GM18508 (cell line): ENCODE measurements at regions not wholly inside any gene's neighbourhood (a gene's known extent, or its start where the extent isn't known, plus 50 kb on each side); places are given as distances from the start of the nearest gene placed in this dataset.

Experiments
- ATAC-seq: cut with Tn5 transposase; IDR thresholded peaks from one replicate; pipeline ENCODE4 v1.9.1; 2021; ENCODE audit warnings: moderate number of reproducible peaks; ENCODE audit not compliant: insufficient read depth, unreplicated experiment

- ATAC-seq: no peak
Observed at GRCh38 chr14:101402936-101403660, 158.2 kb upstream of the DIO3 start.

- ATAC-seq: no peak
Observed at GRCh38 chr14:101404426-101405170, 156.7 kb upstream of the DIO3 start.

- no peak for ATAC-seq
Observed at GRCh38 chr14:101405171-101405883, 156.0 kb upstream of the DIO3 start.

GRCh38 chr14:101406921-101407320 lies 154.4 kb upstream of the DIO3 start:
- ATAC-seq: no peak

- no peak for ATAC-seq
Observed at GRCh38 chr14:101407328-101407727, 154.0 kb upstream of the DIO3 start.

GRCh38 chr14:101408077-101408831 lies 153.0 kb upstream of the DIO3 start:
- ATAC-seq: no peak

GRCh38 chr14:101409006-101409543 lies 152.2 kb upstream of the DIO3 start:
- ATAC-seq: no peak

- ATAC-seq: no peak
Observed at GRCh38 chr14:101410126-101410525, 151.2 kb upstream of the DIO3 start.

- no peak for ATAC-seq
Observed at GRCh38 chr14:101411151-101411550, 150.1 kb upstream of the DIO3 start.

- ATAC-seq: no peak
Observed at GRCh38 chr14:101411779-101412178, 149.5 kb upstream of the DIO3 start.

- ATAC-seq: no peak
Observed at GRCh38 chr14:101412739-101413138, 148.6 kb upstream of the DIO3 start.

GRCh38 chr14:101417434-101417833 lies 143.9 kb upstream of the DIO3 start:
- no peak for ATAC-seq

GRCh38 chr14:101418601-101419000 lies 142.7 kb upstream of the DIO3 start:
- ATAC-seq: no peak

GRCh38 chr14:101426466-101426865 lies 134.8 kb upstream of the DIO3 start:
- no peak for ATAC-seq

GRCh38 chr14:101428409-101428808 lies 132.9 kb upstream of the DIO3 start:
- no peak for ATAC-seq

- no peak for ATAC-seq
Observed at GRCh38 chr14:101435546-101435945, 125.7 kb upstream of the DIO3 start.

GRCh38 chr14:101439023-101439422 lies 122.3 kb upstream of the DIO3 start:
- ATAC-seq: no peak

GRCh38 chr14:101440496-101440895 lies 120.8 kb upstream of the DIO3 start:
- ATAC-seq: no peak

GRCh38 chr14:101441710-101442109 lies 119.6 kb upstream of the DIO3 start:
- ATAC-seq: no peak

GRCh38 chr14:101442451-101442850 lies 118.8 kb upstream of the DIO3 start:
- ATAC-seq: no peak
